Endothelial cell of umbilical vein (primary cell): ENCODE measurements at regions not wholly inside any gene's neighbourhood (a gene's known extent, or its start where the extent isn't known, plus 50 kb on each side); places are given as distances from the start of the nearest gene placed in this dataset.

Experiments used
- BruUV-seq: library from RNA; stranded (reverse); fragments of 400-500 nt; replicated peaks from 2 replicates; lab custom pipeline; 2021; lab: Mats Ljungman, UMichigan
- CTCF ChIA-PET: fragments of 300-600, 350-600 bp; sonication (Branson Sonifier 250); formaldehyde crosslinking; loops from one replicate; lab custom pipeline; 2021; ENCODE audit warnings: antibody characterized with exemption, inconsistent platforms; lab: Charles Lee
- POLR2A ChIA-PET: fragments of 300-600, 350-600 bp; sonication (Branson Sonifier 250); formaldehyde crosslinking; loops from one replicate; lab custom pipeline; 2021; ENCODE audit warnings: antibody characterized with exemption, inconsistent platforms; lab: Charles Lee
- DNase-seq: peaks from one replicate; pipeline ENCODE4 v3.0.0-alpha.2; 2011; ENCODE audit warnings: low read depth, low spot score
- FAIRE-seq: peaks from 2 replicates; lab custom pipeline; 2011; peaks lifted over from hg19 to GRCh38; lab: Jason Lieb, UNC
- H2AFZ ChIP-seq: 2 replicates; pipeline ENCODE4 v1.6.0; 2012; ENCODE audit warnings: low read depth, low read length, control low read depth, inconsistent platforms
- H3K27ac ChIP-seq: 2 replicates; pipeline ENCODE4 v1.5.1; 2011; ENCODE audit warnings: low read depth, mild to moderate bottlenecking, control low read depth, low read length, moderate library complexity; ENCODE audit not compliant: insufficient read depth
- H3K27me3 ChIP-seq, 2 experiments: 2 replicates each; pipeline versions ENCODE4 v1.6.0 to v1.6.1; 2011; ENCODE audit warnings: low read length in 2 of 2, mixed read lengths in 1 of 2; ENCODE audit not compliant: control insufficient read depth in 2 of 2, insufficient read depth in 2 of 2
- H3K36me3 ChIP-seq, 2 experiments: 2 replicates in 1 of 2; 3 replicates in 1 of 2; pipeline ENCODE4 v1.5.1; 2011; ENCODE audit warnings: low read length in 2 of 2, mild to moderate bottlenecking in 1 of 2, moderate library complexity in 1 of 2; ENCODE audit not compliant: control insufficient read depth in 2 of 2, insufficient read depth in 2 of 2; ENCODE audit errors: extremely low read depth in 1 of 2
- H3K4me1 ChIP-seq: 3 replicates; pipeline ENCODE4 v1.5.1; 2011; ENCODE audit warnings: mild to moderate bottlenecking, low read length; ENCODE audit not compliant: control insufficient read depth, insufficient read depth; ENCODE audit errors: extremely low read depth
- H3K4me2 ChIP-seq: 2 replicates; pipeline ENCODE4 v1.6.1; 2011; ENCODE audit warnings: low read length, control low read depth, mixed read lengths; ENCODE audit not compliant: insufficient read depth
- H3K4me3 ChIP-seq, 3 experiments: fragments of 200-600 bp in 1 of 3; sonication (generic), shearing (Covaris generic) in 1 of 3; replicated peaks in 1 of 3; 2 replicates each; pipeline ENCODE4 v1.5.1; 2011 to 2016; ENCODE audit warnings: control low read depth in 3 of 3, low read length in 3 of 3, mild to moderate bottlenecking in 2 of 3, inconsistent platforms in 1 of 3, low read depth in 1 of 3, moderate library complexity in 1 of 3; ENCODE audit not compliant: insufficient read depth in 1 of 3
- H3K79me2 ChIP-seq: 2 replicates; pipeline ENCODE4 v1.6.0; 2012; ENCODE audit warnings: low read length, inconsistent platforms; ENCODE audit not compliant: control insufficient read depth, insufficient read depth
- H3K9ac ChIP-seq: replicated peaks from 2 replicates; pipeline ENCODE3; 2011; ENCODE audit warnings: low read length, control low read depth; ENCODE audit not compliant: insufficient read depth; ENCODE audit errors: extremely low read depth
- H3K9me1 ChIP-seq: replicated peaks from 3 replicates; pipeline ENCODE4 v1.6.0; 2011; ENCODE audit warnings: mild to moderate bottlenecking, low read length; ENCODE audit not compliant: control insufficient read depth, insufficient read depth; ENCODE audit errors: extremely low read depth
- H3K9me3 ChIP-seq: replicated peaks from 2 replicates; pipeline ENCODE4 v1.5.1; 2012; ENCODE audit warnings: low read length, inconsistent platforms; ENCODE audit not compliant: control insufficient read depth, insufficient read depth
- H4K20me1 ChIP-seq: replicated peaks from 2 replicates; pipeline ENCODE3; 2011; ENCODE audit warnings: mild to moderate bottlenecking, low read length; ENCODE audit not compliant: control insufficient read depth, insufficient read depth; ENCODE audit errors: extremely low read depth
- CTCF ChIP-seq, 2 donors: IDR thresholded peaks; 1 replicate in 1 of 2; 2 replicates in 1 of 2; pipeline ENCODE4 v1.5.1; 2011; ENCODE audit warnings: low read length in 2 of 2, mild to moderate bottlenecking in 2 of 2, moderate library complexity in 2 of 2, control low read depth in 1 of 2, inconsistent platforms in 1 of 2, low read depth in 1 of 2; ENCODE audit not compliant: insufficient read depth in 1 of 2; ENCODE audit errors: extremely low read depth in 1 of 2
- EZH2 ChIP-seq: IDR thresholded peaks from 2 replicates; pipeline ENCODE4 v1.6.1; 2012; ENCODE audit warnings: borderline replicate concordance, low read depth, mild to moderate bottlenecking, moderate library complexity, low read length, inconsistent platforms; ENCODE audit not compliant: severe bottlenecking
- FOS ChIP-seq: IDR thresholded peaks from 2 replicates; pipeline ENCODE4 v1.6.1; 2011; ENCODE audit warnings: mild to moderate bottlenecking, low read length, moderate library complexity, borderline replicate concordance; ENCODE audit not compliant: insufficient read depth
- GATA2 ChIP-seq: IDR thresholded peaks from 2 replicates; pipeline ENCODE4 v1.7.0; 2011; ENCODE audit warnings: low read depth, mild to moderate bottlenecking, moderate library complexity, mixed read lengths, low read length; ENCODE audit not compliant: insufficient read length, insufficient read depth
- JUN ChIP-seq: IDR thresholded peaks from 2 replicates; pipeline ENCODE4 v1.6.1; 2011; ENCODE audit warnings: borderline replicate concordance, low read depth; ENCODE audit not compliant: insufficient read length, insufficient read depth
- MAX ChIP-seq: IDR thresholded peaks from 2 replicates; pipeline ENCODE4 v1.6.1; 2011; ENCODE audit not compliant: insufficient read depth, insufficient read length
- MYC ChIP-seq: IDR thresholded peaks from one replicate; pipeline ENCODE4 v1.6.1; 2011; ENCODE audit warnings: mild to moderate bottlenecking, low read depth, low read length
- POLR2A ChIP-seq: IDR thresholded peaks from 2 replicates; pipeline ENCODE4 v1.6.1; 2012; ENCODE audit warnings: low read depth, mild to moderate bottlenecking, control low read depth, low read length
- POLR2AphosphoS5 ChIP-seq: IDR thresholded peaks from 2 replicates; pipeline ENCODE4 v1.6.1; 2012; ENCODE audit warnings: low read depth, mild to moderate bottlenecking, control low read depth, low read length, moderate library complexity; ENCODE audit not compliant: insufficient read depth
- dilution Hi-C: fragments of 300-500 bp; cut with MboI; formaldehyde crosslinking; loops from one replicate; pipeline ENCODE4 v1.15.0; 2019; ENCODE audit warnings: low sequenced_read_pairs; ENCODE audit not compliant: extremely low pct_ligation_motif_present
- intact Hi-C: fragments of 100-400 bp; cut with micrococcal nuclease; formaldehyde crosslinking; loops from one replicate; pipeline ENCODE4 v1.10.0; 2022

- Histone ChIP-seq H3K9me3 (no peaks in the 10 kb centered on the region), H3K27ac (no peak overlapping the region), H2AFZ (no peak overlapping the region), H3K27me3 (no peaks in the 10 kb centered on the region), H3K4me3 (no peak overlapping the region), H4K20me1 (no peaks in the 10 kb centered on the region), H3K9me1 (no peaks in the 10 kb centered on the region), H3K4me1 (no peaks in the 10 kb centered on the region), H3K4me2 (no peak overlapping the region), H3K79me2 (no peaks in the 10 kb centered on the region), H3K36me3 (no peaks in the 10 kb centered on the region), H3K9ac (no peak overlapping the region)
- FAIRE-seq (no peak), DNase-seq (no peak)
- no TSS peak for BruUV-seq
- POLR2A ChIA-PET, result no interaction called here
- TF ChIP-seq POLR2AphosphoS5, result no peak
- TF ChIP-seq MYC, result no peak
- no peak for TF ChIP-seq FOS
- no peak for TF ChIP-seq JUN
- no peak for TF ChIP-seq POLR2A
- no peak for TF ChIP-seq GATA2
- TF ChIP-seq MAX, result no peak
- TF ChIP-seq EZH2, result no peak
- no peak for TF ChIP-seq CTCF (IDR thresholded peaks at IDR 0.05; ENCODE audit: extremely low read depth in 1 of 2, insufficient read depth in 1 of 2, low read depth in 1 of 2, low read length in 2 of 2)
- dilution Hi-C loops, result no loop called here
- CTCF ChIA-PET, result no interaction called here
- intact Hi-C loops, result no loop called here
These were observed 411.2 kb downstream of the TLL1 start for GRCh38 chr4:166284221-166284620.
